ENCODE measurements at regions not wholly inside any gene's neighbourhood (a gene's known extent, or its start where the extent isn't known, plus 50 kb on each side); places are given as distances from the start of the nearest gene placed in this dataset.

GRCh38 chr7:1291357-1291689, 58.7 kb downstream of the UNCX start:
- no peak for TF ChIP-seq CTCF (IDR thresholded peaks at IDR 0.05)

GRCh38 chr7:1291845-1292765, 59.4 kb downstream of the UNCX start:
- no peak for TF ChIP-seq CTCF (IDR thresholded peaks at IDR 0.05)

GRCh38 chr7:1292972-1293830, 60.5 kb downstream of the UNCX start:
- no peak for TF ChIP-seq CTCF (IDR thresholded peaks at IDR 0.05)

- TF ChIP-seq CTCF (IDR thresholded peaks at IDR 0.05): no peak
Observed at GRCh38 chr7:1293950-1294411, 61.3 kb downstream of the UNCX start.

- no peak for TF ChIP-seq CTCF (IDR thresholded peaks at IDR 0.05)
Observed at GRCh38 chr7:1295776-1296355, 63.2 kb downstream of the UNCX start.

- no peak for TF ChIP-seq CTCF (IDR thresholded peaks at IDR 0.05)
Observed at GRCh38 chr7:1296356-1296981, 63.8 kb downstream of the UNCX start.

Measured in LNCAP (cell line).